ENCODE measurements at regions not wholly inside any gene's neighbourhood (a gene's known extent, or its start where the extent isn't known, plus 50 kb on each side); places are given as distances from the start of the nearest gene placed in this dataset.

GRCh38 chr5:174338185-174339010 lies 292.9 kb downstream of the NSG2 start:
- DNase-seq = no peak

- no peak for DNase-seq
Observed at GRCh38 chr5:174339130-174339529, 293.6 kb downstream of the NSG2 start.

GRCh38 chr5:174340226-174340625 lies 294.7 kb downstream of the NSG2 start:
- DNase-seq = no peak

GRCh38 chr5:174342696-174343095 lies 297.2 kb downstream of the NSG2 start:
- no peak for DNase-seq

GRCh38 chr5:174343826-174344225 lies 298.3 kb downstream of the NSG2 start:
- no peak for DNase-seq

GRCh38 chr5:174344335-174344734 lies 298.8 kb downstream of the NSG2 start:
- no peak for DNase-seq

- no peak for DNase-seq
Observed at GRCh38 chr5:174347183-174347582, 301.7 kb downstream of the NSG2 start.

GRCh38 chr5:174348311-174348981 lies 302.9 kb downstream of the NSG2 start:
- DNase-seq = no peak

GRCh38 chr5:174352681-174353080 lies 307.2 kb downstream of the NSG2 start:
- DNase-seq = no peak

- DNase-seq = no peak
Observed at GRCh38 chr5:174354571-174354970, 309.1 kb downstream of the NSG2 start.

- no peak for DNase-seq
Observed at GRCh38 chr5:174355208-174355612, 309.7 kb downstream of the NSG2 start.

GRCh38 chr5:174355995-174356394 lies 310.5 kb downstream of the NSG2 start:
- DNase-seq = no peak

GRCh38 chr5:174356536-174356935 lies 311.0 kb downstream of the NSG2 start:
- DNase-seq = no peak

- no peak for DNase-seq
Observed at GRCh38 chr5:174358276-174358675, 312.8 kb downstream of the NSG2 start.

- DNase-seq = no peak
Observed at GRCh38 chr5:174359071-174359470, 313.6 kb downstream of the NSG2 start.

- DNase-seq = no peak
Observed at GRCh38 chr5:174362514-174362913, 317.0 kb downstream of the NSG2 start.

- DNase-seq = no peak
Observed at GRCh38 chr5:174363934-174364333, 318.4 kb downstream of the NSG2 start.

- DNase-seq = no peak
Observed at GRCh38 chr5:174364676-174365075, 319.2 kb downstream of the NSG2 start.

- no peak for DNase-seq
Observed at GRCh38 chr5:174371600-174372094, 326.1 kb downstream of the NSG2 start.

- DNase-seq = no peak
Observed at GRCh38 chr5:174374206-174374605, 328.7 kb downstream of the NSG2 start.

GRCh38 chr5:174376056-174376455 lies 330.6 kb downstream of the NSG2 start:
- DNase-seq = no peak

- no peak for DNase-seq
Observed at GRCh38 chr5:174376726-174377373, 331.3 kb downstream of the NSG2 start.

GRCh38 chr5:174378121-174378874 lies 332.8 kb downstream of the NSG2 start:
- DNase-seq = no peak
